CD14-positive monocyte (primary cell): ENCODE measurements at regions not wholly inside any gene's neighbourhood (a gene's known extent, or its start where the extent isn't known, plus 50 kb on each side); places are given as distances from the start of the nearest gene placed in this dataset.
A peak's percentile ranks its signal among the peaks of the same experiment; 100 is the strongest.

ENCODE experiments used
- DNase-seq, 3 donors: peaks; one replicate each; pipeline ENCODE4 v3.0.0-alpha.2; 2011 to 2022
- H2AFZ ChIP-seq: 2 replicates; pipeline ENCODE4 v1.6.0; 2012; ENCODE audit warnings: mild to moderate bottlenecking, low read depth, low read length, inconsistent platforms; ENCODE audit not compliant: insufficient read depth, poor library complexity, severe bottlenecking
- H3K27ac ChIP-seq, 2 donors: 1 replicate in 1 of 2; 2 replicates in 1 of 2; pipeline ENCODE4 v1.5.1; 2012 to 2013; ENCODE audit warnings: low read length in 2 of 2, control low read depth in 1 of 2, inconsistent platforms in 1 of 2, low read depth in 1 of 2, mild to moderate bottlenecking in 1 of 2
- H3K27me3 ChIP-seq, 2 donors: one replicate each; pipeline versions ENCODE4 v1.6.0 to v1.6.1; 2011 to 2013; ENCODE audit warnings: low read length in 2 of 2; ENCODE audit not compliant: control insufficient read depth in 2 of 2, insufficient read depth in 2 of 2
- H3K36me3 ChIP-seq, 2 donors: replicated peaks in 1 of 2; 1 replicate in 1 of 2; 2 replicates in 1 of 2; pipeline versions ENCODE4 v1.5.1 to v1.6.1; 2012 to 2013; ENCODE audit warnings: low read length in 2 of 2, control low read depth in 1 of 2, inconsistent platforms in 1 of 2, mild to moderate bottlenecking in 1 of 2; ENCODE audit not compliant: insufficient read depth in 2 of 2, control insufficient read depth in 1 of 2
- H3K4me1 ChIP-seq, 2 donors: 1 replicate in 1 of 2; 2 replicates in 1 of 2; pipeline versions ENCODE4 v1.5.1 to v1.6.1; 2012 to 2013; ENCODE audit warnings: low read length in 2 of 2, control low read depth in 1 of 2, inconsistent platforms in 1 of 2, mild to moderate bottlenecking in 1 of 2, moderate library complexity in 1 of 2; ENCODE audit not compliant: insufficient read depth in 2 of 2, control insufficient read depth in 1 of 2
- H3K4me2 ChIP-seq: replicated peaks from 2 replicates; pipeline ENCODE3; 2012; ENCODE audit warnings: low read length, moderate library complexity, mild to moderate bottlenecking; ENCODE audit not compliant: poor library complexity, severe bottlenecking; ENCODE audit errors: extremely low read depth
- H3K4me3 ChIP-seq, 3 experiments: fragments of 200-600 bp in 1 of 3; sonication (generic) in 1 of 3; replicated peaks in 1 of 3; 1 replicate in 2 of 3; 2 replicates in 1 of 3; pipeline ENCODE4 v1.5.1; 2011 to 2013; ENCODE audit warnings: low read length in 3 of 3, mild to moderate bottlenecking in 3 of 3, control low read depth in 2 of 3, low read depth in 2 of 3, inconsistent platforms in 1 of 3, moderate library complexity in 1 of 3
- H3K79me2 ChIP-seq: 2 replicates; pipeline ENCODE4 v1.6.0; 2012; ENCODE audit warnings: mild to moderate bottlenecking, control low read depth, inconsistent platforms, low read length, moderate library complexity; ENCODE audit not compliant: insufficient read depth
- H3K9ac ChIP-seq: 2 replicates; pipeline ENCODE4 v1.6.0; 2017; ENCODE audit warnings: low read length, mild to moderate bottlenecking; ENCODE audit not compliant: insufficient read depth, poor library complexity, severe bottlenecking
- H3K9me3 ChIP-seq, 2 donors: replicated peaks in 1 of 2; 1 replicate in 1 of 2; 2 replicates in 1 of 2; pipeline versions ENCODE4 v1.5.1 to v1.6.1; 2012 to 2013; ENCODE audit warnings: low read length in 2 of 2, control low read depth in 1 of 2; ENCODE audit not compliant: control insufficient read depth in 1 of 2, insufficient read depth in 1 of 2
- H4K20me1 ChIP-seq: 2 replicates; pipeline ENCODE4 v1.6.0; 2012; ENCODE audit warnings: mild to moderate bottlenecking, low read length, control low read depth, moderate library complexity; ENCODE audit not compliant: insufficient read depth
- H3K27ac Mint-ChIP-seq, 7 donors: one replicate each; pipeline ENCODE4 v1.8.0; 2020; ENCODE audit warnings: mild to moderate bottlenecking in 7 of 7, mixed read lengths in 7 of 7, moderate library complexity in 6 of 7, inconsistent platforms in 2 of 7
- H3K27me3 Mint-ChIP-seq, 3 donors: one replicate each; pipeline ENCODE4 v1.8.0; 2021 to 2022; ENCODE audit warnings: low read depth in 3 of 3, mild to moderate bottlenecking in 3 of 3, mixed read lengths in 3 of 3, moderate library complexity in 3 of 3, inconsistent platforms in 1 of 3
- H3K36me3 Mint-ChIP-seq, 2 donors: one replicate each; pipeline ENCODE4 v1.8.0; 2020; ENCODE audit warnings: mixed read lengths in 2 of 2, inconsistent platforms in 1 of 2, mild to moderate bottlenecking in 1 of 2
- H3K4me1 Mint-ChIP-seq: one replicate; pipeline ENCODE4 v1.8.0; 2020; ENCODE audit warnings: mild to moderate bottlenecking, mixed read lengths
- H3K4me3 Mint-ChIP-seq, 2 donors: one replicate each; pipeline ENCODE4 v1.8.0; 2020; ENCODE audit warnings: mild to moderate bottlenecking in 2 of 2, mixed read lengths in 2 of 2, moderate library complexity in 1 of 2
- H3K9me3 Mint-ChIP-seq, 7 donors: one replicate each; pipeline ENCODE4 v1.8.0; 2020 to 2022; ENCODE audit warnings: mixed read lengths in 7 of 7, mild to moderate bottlenecking in 6 of 7, moderate library complexity in 6 of 7, inconsistent platforms in 2 of 7
- CTCF ChIP-seq: fragments of 200-600 bp; IDR thresholded peaks from one replicate; pipeline ENCODE4 v1.8.0; 2022; ENCODE audit warnings: antibody characterized with exemption, mild to moderate bottlenecking
- WGBS: methylation state at CpG from one replicate; pipeline ENCODE4 v1.1.5; 2013; ENCODE audit warnings: missing lambda C conversion rate; ENCODE audit not compliant: insufficient coverage; 5-methylcytosine and 5-hydroxymethylcytosine counted together
- intact Hi-C, 2 donors: fragments of 100-400 bp; cut with micrococcal nuclease; formaldehyde crosslinking; loops; one replicate each; pipeline versions ENCODE4 v1.15.0 to v1.15.1; 2023

DNA sequence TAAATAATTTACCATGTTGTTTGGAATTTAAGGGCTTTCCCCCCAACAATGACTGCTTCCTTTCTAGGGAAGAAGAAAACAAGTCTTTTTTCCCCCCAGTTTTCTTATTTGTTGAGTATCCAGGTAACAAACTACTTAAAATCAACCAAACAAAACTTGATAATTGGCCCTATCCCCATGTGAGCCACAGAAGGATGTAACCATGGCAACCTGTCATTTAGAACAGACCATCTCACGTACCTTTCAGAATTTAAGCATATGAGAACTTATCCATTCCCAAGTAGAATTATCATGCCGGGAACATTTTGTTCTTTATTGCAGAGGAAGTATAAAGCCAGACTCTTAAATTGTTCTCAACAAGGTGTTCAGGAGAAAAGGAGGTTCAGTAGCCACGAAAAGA lies 392.3 kb downstream of the CETN3 start:
- TF ChIP-seq CTCF, result no peak
- Mint-ChIP-seq H3K36me3 (no peaks in the 10 kb centered on the region), H3K4me1 (peaks cover 20% of the 10 kb centered on the region), H3K9me3 (peaks cover 0 to 3% (median 0%) of the 10 kb centered on the region in 7 donors), H3K27me3 (peaks cover 0 to 1% (median 0%) of the 10 kb centered on the region in 3 donors), H3K4me3 (no peak overlapping the region), H3K27ac (peak overlapping the region in 1 of 7 donors; percentile 16)
- Histone ChIP-seq H2AFZ (no peak overlapping the region), H3K79me2 (no peaks in the 10 kb centered on the region), H3K9ac (no peak overlapping the region), H4K20me1 (no peaks in the 10 kb centered on the region), H3K4me2 (no peak overlapping the region), H3K36me3 (no peaks in the 10 kb centered on the region), H3K4me3 (no peak overlapping the region), H3K4me1 (peaks cover 10 to 12% of the 10 kb centered on the region in 2 donors), H3K27ac (no peak overlapping the region), H3K9me3 (no peaks in the 10 kb centered on the region), H3K27me3 (no peaks in the 10 kb centered on the region)
- no CpG with 5 or more reads among the region's 3 CpGs for WGBS
- intact Hi-C loops, result no loop called here
- no peak for DNase-seq

GRCh38 chr5:90015584-90016018 lies 394.0 kb downstream of the CETN3 start:
- H3K27me3 Mint-ChIP-seq, result peaks cover 0 to 1% (median 0%) of the 10 kb centered on the region in 3 donors
- Histone ChIP-seq H3K27ac (peak overlapping the region in 1 of 2 donors; percentile 17), H3K4me1 (peaks cover 8 to 11% of the 10 kb centered on the region in 2 donors), H3K9ac (no peak overlapping the region), H3K4me3 (peak overlapping the region in 1 of 3 experiments; percentile 15), H3K4me2 (peak overlapping the region; percentile 26), H3K79me2 (no peaks in the 10 kb centered on the region), H3K9me3 (no peaks in the 10 kb centered on the region), H3K36me3 (no peaks in the 10 kb centered on the region), H4K20me1 (no peaks in the 10 kb centered on the region), H2AFZ (no peak overlapping the region), H3K27me3 (no peaks in the 10 kb centered on the region)
- TF ChIP-seq CTCF, result no peak
- peak; percentile 33 to 56 (median 50) for DNase-seq
- no peaks in the 10 kb centered on the region for H3K36me3 Mint-ChIP-seq
- peaks cover 0 to 3% (median 0%) of the 10 kb centered on the region in 7 donors for H3K9me3 Mint-ChIP-seq
- H3K4me3 Mint-ChIP-seq, result peak overlapping the region in 1 of 2 donors; percentile 71
- H3K27ac Mint-ChIP-seq, result peak overlapping the region in 4 of 7 donors; percentile 3 to 57 (median 46)
- H3K4me1 Mint-ChIP-seq, result peaks cover 11% of the 10 kb centered on the region
- intact Hi-C loops, result no loop called here
- WGBS, result no CpG with 5 or more reads among the region's 3 CpGs
